Renal cortex interstitium (tissue), 11 donors: ENCODE measurements at regions not wholly inside any gene's neighbourhood (a gene's known extent, or its start where the extent isn't known, plus 50 kb on each side); places are given as distances from the start of the nearest gene placed in this dataset.
"Not testable (repeated sequence)": the region's sequence is repeated elsewhere in the genome, so short reads cannot be mapped to it uniquely, and the experiment has no call there.

Experiments
- DNase-seq, 11 donors: peaks; one replicate each; pipeline ENCODE4 v3.0.0-alpha.2; 2013; ENCODE audit warnings: low read depth in 9 of 11, low spot score in 4 of 11; ENCODE audit errors: extremely low read depth in 1 of 11

GRCh38 chr7:68249611-68250010, 1253.0 kb downstream of the TYW1 start:
- no peak for DNase-seq

GRCh38 chr7:68250143-68250542, 1253.5 kb downstream of the TYW1 start:
- no peak for DNase-seq

- not testable (repeated sequence) for DNase-seq
Measured at GRCh38 chr7:68254815-68255214, 1258.2 kb downstream of the TYW1 start.

GRCh38 chr7:68256295-68256694, 1259.7 kb downstream of the TYW1 start:
- DNase-seq, result no peak

- DNase-seq, result peak in 6 of 11 donors; percentile 28 to 54 (median 42)
Measured at GRCh38 chr7:68258609-68259008, 1262.0 kb downstream of the TYW1 start.

GRCh38 chr7:68265258-68265657, 1268.6 kb downstream of the TYW1 start:
- DNase-seq, result no peak

GRCh38 chr7:68266004-68266579, 1269.5 kb downstream of the TYW1 start:
- no peak for DNase-seq

GRCh38 chr7:68267486-68267885, 1270.9 kb downstream of the TYW1 start:
- no peak for DNase-seq

- DNase-seq, result no peak
Measured at GRCh38 chr7:68269405-68269804, 1272.8 kb downstream of the TYW1 start.

- DNase-seq, result no peak
Measured at GRCh38 chr7:68272507-68272906, 1275.9 kb downstream of the TYW1 start.

GRCh38 chr7:68276725-68277124, 1280.1 kb downstream of the TYW1 start:
- DNase-seq, result no peak

- no peak for DNase-seq
Measured at GRCh38 chr7:68279827-68280400, 1283.3 kb downstream of the TYW1 start.

GRCh38 chr7:68280931-68281330, 1284.3 kb downstream of the TYW1 start:
- no peak for DNase-seq

GRCh38 chr7:68288144-68288593, 1291.5 kb downstream of the TYW1 start:
- no peak for DNase-seq

GRCh38 chr7:68291710-68292109, 1295.1 kb downstream of the TYW1 start:
- no peak for DNase-seq

GRCh38 chr7:68295386-68295785, 1298.8 kb downstream of the TYW1 start:
- DNase-seq, result no peak

GRCh38 chr7:68304536-68304935, 1293.7 kb upstream of the AUTS2 start:
- no peak for DNase-seq

GRCh38 chr7:68306692-68307107, 1291.6 kb upstream of the AUTS2 start:
- no peak for DNase-seq

GRCh38 chr7:68309271-68309670, 1289.0 kb upstream of the AUTS2 start:
- DNase-seq, result no peak

- no peak for DNase-seq
Measured at GRCh38 chr7:68309806-68310205, 1288.5 kb upstream of the AUTS2 start.

- DNase-seq, result no peak
Measured at GRCh38 chr7:68311958-68312357, 1286.3 kb upstream of the AUTS2 start.
